Aorta (tissue), 5 donors: ENCODE measurements at regions not wholly inside any gene's neighbourhood (a gene's known extent, or its start where the extent isn't known, plus 50 kb on each side); places are given as distances from the start of the nearest gene placed in this dataset.
A peak's percentile ranks its signal among the peaks of the same experiment; 100 is the strongest.
"Not testable (repeated sequence)": the region's sequence is repeated elsewhere in the genome, so short reads cannot be mapped to it uniquely, and the experiment has no call there.

Experiments
- ATAC-seq: fragments of 200-7000 bp; cut with Tn5 transposase; one replicate; pipeline ENCODE4 v1.9.1; 2022; ENCODE audit warnings: moderate library complexity; ENCODE audit not compliant: low FRiP score
- DNase-seq, 2 donors: peaks; one replicate each; pipeline ENCODE4 v3.0.0-alpha.2; 2020
- H3K27ac ChIP-seq, 2 donors: one replicate each; pipeline ENCODE4 v1.5.1; 2013; ENCODE audit warnings: low read length in 2 of 2, mild to moderate bottlenecking in 2 of 2, moderate library complexity in 2 of 2, control low read depth in 1 of 2, inconsistent platforms in 1 of 2, low read depth in 1 of 2
- H3K27me3 ChIP-seq, 2 donors: one replicate each; pipeline ENCODE4 v1.6.1; 2013; ENCODE audit warnings: control low read depth in 1 of 2, low read length in 1 of 2, mild to moderate bottlenecking in 1 of 2, moderate library complexity in 1 of 2; ENCODE audit not compliant: insufficient read depth in 2 of 2, control insufficient read depth in 1 of 2
- H3K36me3 ChIP-seq, 2 donors: one replicate each; pipeline ENCODE4 v1.6.1; 2013; ENCODE audit warnings: control low read depth in 1 of 2, low read length in 1 of 2, mild to moderate bottlenecking in 1 of 2; ENCODE audit not compliant: insufficient read depth in 2 of 2, control insufficient read depth in 1 of 2
- H3K4me1 ChIP-seq, 2 donors: one replicate each; pipeline ENCODE4 v1.6.1; 2013; ENCODE audit warnings: low read length in 2 of 2, control low read depth in 1 of 2, mild to moderate bottlenecking in 1 of 2, moderate library complexity in 1 of 2; ENCODE audit not compliant: insufficient read depth in 2 of 2, control insufficient read depth in 1 of 2
- H3K4me3 ChIP-seq, 2 donors: one replicate each; pipeline ENCODE4 v1.5.1; 2013; ENCODE audit warnings: low read length in 2 of 2, control low read depth in 1 of 2, mild to moderate bottlenecking in 1 of 2
- H3K9me3 ChIP-seq: one replicate; pipeline ENCODE4 v1.6.1; 2013; ENCODE audit warnings: mild to moderate bottlenecking, low read length; ENCODE audit not compliant: control insufficient read depth
- WGBS, 2 donors: extraction: QIAGEN DNeasy Blood & Tissue Kit; methylation state at CpG; one replicate each; pipeline ENCODE4 v1.1.7; 2013; 5-methylcytosine and 5-hydroxymethylcytosine counted together
- intact Hi-C, 2 donors: fragments of 100-400 bp; cut with DNase I; formaldehyde crosslinking; loops; one replicate each; pipeline versions ENCODE4 v1.14.2 to v1.15.0; 2022
- donor health status: healthy with polysubstance abuse.
- donor health status: Bipolar disorder and iron deficiency.
- donor health status: DM: no; HTN: no; CAD: no.
- donor health status: DM: no; HTN: no; CAD: no.
- donor health status: DM: yes; HTN: yes; CAD: no.

DNA sequence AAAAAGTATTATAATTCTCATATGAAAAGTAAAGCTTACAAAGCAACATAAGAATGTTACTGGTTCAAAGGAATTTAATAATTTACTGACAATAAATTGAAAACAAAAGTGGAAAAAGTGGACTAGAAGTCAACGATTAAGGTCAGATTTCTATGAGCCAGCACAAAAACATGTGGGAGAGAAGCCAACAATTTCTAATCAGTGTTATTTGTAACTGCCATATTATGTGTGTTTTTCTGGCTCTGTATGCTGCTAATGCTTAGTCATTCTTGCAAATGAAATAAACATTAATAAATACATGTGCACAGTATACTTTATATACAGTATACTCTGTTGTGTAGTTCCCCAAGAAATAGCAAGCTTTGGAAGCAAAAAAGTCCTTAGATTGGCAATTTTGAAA lies 301.3 kb upstream of the RGPD4 start:
- no peaks in the 10 kb centered on the region for H3K9me3 ChIP-seq
- H3K4me3 ChIP-seq = no peak overlapping the region
- no peaks in the 10 kb centered on the region for H3K36me3 ChIP-seq
- no peak overlapping the region for H3K27ac ChIP-seq
- no peaks in the 10 kb centered on the region for H3K4me1 ChIP-seq
- intact Hi-C loops = no loop called here
- ATAC-seq (no peak), DNase-seq (no peak)
- 3 to 11% methylated on average over 1 of the region's 1 CpG for WGBS, 2 donors
- H3K27me3 ChIP-seq = no peaks in the 10 kb centered on the region

DNA sequence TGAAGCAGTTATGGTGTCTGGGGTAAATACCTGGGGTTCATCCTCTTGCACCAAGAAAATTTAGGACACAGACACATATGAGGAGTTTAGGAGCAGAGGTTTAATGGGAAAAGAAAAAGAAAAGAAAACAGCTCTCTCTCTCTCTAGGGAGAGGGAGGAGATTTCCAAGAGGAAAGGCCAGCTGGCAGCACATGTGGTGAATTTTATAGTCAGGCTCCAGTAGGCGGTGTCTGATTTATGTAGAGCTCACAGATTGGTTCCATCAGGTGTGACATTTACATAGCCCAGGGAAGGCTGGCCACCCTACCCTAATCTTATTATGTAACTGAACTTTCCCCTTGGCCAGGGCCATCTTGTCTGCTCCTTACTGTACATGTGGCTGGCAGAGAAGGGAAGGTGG lies 297.5 kb upstream of the RGPD4 start:
- H3K4me1 ChIP-seq = no peaks in the 10 kb centered on the region
- H3K36me3 ChIP-seq = no peaks in the 10 kb centered on the region
- no peaks in the 10 kb centered on the region for H3K27me3 ChIP-seq
- DNase-seq = no peak
- H3K27ac ChIP-seq = no peak overlapping the region
- intact Hi-C loops = no loop called here
- no peak for ATAC-seq
- WGBS, 2 donors = 10 to 18% methylated on average over 1 of the region's 1 CpG
- no peak overlapping the region for H3K4me3 ChIP-seq
- H3K9me3 ChIP-seq = no peaks in the 10 kb centered on the region

DNA sequence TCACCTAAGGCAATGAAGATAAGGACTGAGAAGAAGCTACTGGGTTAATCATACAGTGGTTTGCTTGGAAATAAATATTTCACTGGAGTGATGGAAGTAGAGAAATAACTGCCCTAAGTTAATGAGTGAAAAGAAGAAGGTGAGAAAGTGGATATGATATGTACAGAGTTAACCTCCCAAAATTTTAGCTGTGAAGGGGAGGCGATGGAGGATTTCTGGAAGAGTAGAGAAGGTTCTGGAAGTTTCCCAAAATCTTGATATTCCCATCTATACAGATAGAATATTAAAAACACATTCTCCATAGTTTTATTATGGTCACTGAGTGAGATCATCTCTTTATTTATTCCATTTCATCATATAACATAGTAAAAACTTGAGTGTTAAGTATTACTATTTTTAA lies 296.6 kb upstream of the RGPD4 start:
- intact Hi-C loops = no loop called here
- 68 to 84% methylated on average over 1 of the region's 1 CpG for WGBS, 2 donors
- H3K4me1 ChIP-seq = no peaks in the 10 kb centered on the region
- no peak overlapping the region for H3K4me3 ChIP-seq
- no peak overlapping the region for H3K27ac ChIP-seq
- H3K27me3 ChIP-seq = no peaks in the 10 kb centered on the region
- ATAC-seq = no peak
- no peak for DNase-seq
- no peaks in the 10 kb centered on the region for H3K9me3 ChIP-seq
- no peaks in the 10 kb centered on the region for H3K36me3 ChIP-seq

DNA sequence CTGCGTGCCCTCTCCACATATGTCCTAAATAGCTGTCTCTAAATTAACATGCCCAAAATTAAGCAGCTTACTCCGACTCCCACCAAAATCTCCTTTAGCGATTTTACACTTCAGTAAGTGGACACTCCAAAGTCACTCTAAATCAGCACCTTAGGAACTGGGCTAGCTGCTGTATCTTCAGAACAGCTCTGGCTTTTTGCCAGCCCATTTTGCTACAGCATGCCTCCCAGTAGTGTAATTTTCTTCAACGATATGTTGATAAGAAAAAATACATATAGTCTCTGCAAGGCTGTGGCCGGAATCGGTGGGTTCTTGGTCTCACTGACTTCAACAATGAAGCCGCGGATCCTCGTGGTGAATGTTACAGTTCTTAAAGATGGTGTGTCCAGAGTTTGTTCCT lies 291.8 kb upstream of the RGPD4 start:
- WGBS, 2 donors = 86 to 92% methylated on average over 9 of the region's 9 CpGs
- no peak for ATAC-seq
- DNase-seq = no peak

DNA sequence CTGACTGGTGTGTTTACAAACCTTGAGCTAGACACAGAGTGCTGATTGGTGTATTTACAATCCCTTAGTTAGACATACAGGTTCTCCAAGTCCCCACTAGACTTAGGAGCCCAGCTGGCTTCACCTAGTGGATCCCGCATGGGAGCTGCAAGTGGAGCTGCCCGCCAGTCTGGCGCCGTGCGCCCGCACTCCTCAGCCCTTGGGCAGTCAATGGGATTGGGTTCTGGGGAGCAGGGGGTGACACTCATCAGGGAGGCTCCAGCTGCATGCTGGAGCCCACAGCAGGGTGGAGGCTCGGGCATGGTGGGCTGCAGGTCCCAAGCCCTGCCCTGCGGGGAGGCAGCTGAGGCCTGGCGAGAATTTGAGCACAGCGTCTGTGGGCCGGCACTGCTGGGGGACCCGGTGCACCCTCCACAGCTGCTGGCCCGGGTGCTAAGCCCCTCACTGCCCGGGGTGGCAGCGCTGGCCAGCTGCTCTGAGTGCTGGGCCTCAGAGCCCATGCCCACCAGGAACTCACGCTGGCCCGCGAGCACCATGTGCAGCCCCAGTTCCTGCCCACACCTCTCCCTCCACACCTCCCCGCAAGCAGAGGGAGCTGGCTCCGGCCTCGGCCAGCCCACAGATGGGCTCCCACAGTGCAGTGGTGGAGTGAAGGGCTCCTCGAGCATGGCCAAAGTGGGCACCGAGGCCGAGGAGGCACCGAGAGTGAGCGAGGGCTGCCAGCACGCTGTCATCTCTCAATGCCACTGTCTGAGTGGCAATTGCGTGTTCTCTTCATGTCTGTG lies 290.6 kb upstream of the RGPD4 start:
- intact Hi-C loops, ATAC-seq: not testable (repeated sequence)
- WGBS, 2 donors = 94 to 96% methylated on average over 28 of the region's 28 CpGs

More for the DNA sequence above, 291.8 kb upstream of the RGPD4 start:
- H3K27me3 ChIP-seq = no peaks in the 10 kb centered on the region
- no peaks in the 10 kb centered on the region for H3K9me3 ChIP-seq
- H3K36me3 ChIP-seq = no peaks in the 10 kb centered on the region
- intact Hi-C loops = no loop called here
- no peak overlapping the region for H3K4me3 ChIP-seq
- no peak overlapping the region for H3K27ac ChIP-seq
- no peaks in the 10 kb centered on the region for H3K4me1 ChIP-seq

DNA sequence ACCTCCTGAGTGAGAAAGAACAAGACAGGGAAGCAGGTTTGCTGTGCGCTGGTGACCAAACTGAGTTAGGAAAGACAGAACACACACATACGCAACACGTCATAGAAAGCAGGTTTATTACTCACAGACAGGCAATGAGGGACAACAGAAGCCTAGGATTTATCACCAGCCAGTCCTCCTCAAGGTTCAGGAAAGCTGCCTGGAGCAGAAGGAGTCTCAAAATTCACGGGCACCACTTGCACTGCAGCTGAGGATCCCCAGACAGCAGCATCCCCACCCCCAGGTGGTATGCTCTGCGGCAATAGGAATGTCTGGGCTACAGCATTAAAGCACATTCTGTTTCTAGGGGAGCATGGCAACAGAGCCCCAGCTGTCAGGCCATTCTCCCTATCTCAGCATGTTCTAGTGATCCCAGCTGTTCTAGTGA lies 284.4 kb upstream of the RGPD4 start:
- H3K27me3 ChIP-seq = peaks cover 0 to 2% of the 10 kb centered on the region in 2 donors
- H3K36me3 ChIP-seq = no peaks in the 10 kb centered on the region
- H3K27ac ChIP-seq = no peak overlapping the region
- intact Hi-C loops = no loop called here
- H3K4me3 ChIP-seq = no peak overlapping the region
- no peaks in the 10 kb centered on the region for H3K9me3 ChIP-seq
- no peak for ATAC-seq
- DNase-seq = peak in 1 of 2 donors; percentile 54
- WGBS, 2 donors = 74 to 81% methylated on average over 5 of the region's 5 CpGs
- peaks cover 0 to 2% of the 10 kb centered on the region in 2 donors for H3K4me1 ChIP-seq

More for the DNA sequence above, 290.6 kb upstream of the RGPD4 start:
- not testable (repeated sequence) for H3K36me3 ChIP-seq, DNase-seq, H3K4me3 ChIP-seq, H3K4me1 ChIP-seq, H3K27ac ChIP-seq, H3K27me3 ChIP-seq, H3K9me3 ChIP-seq

DNA sequence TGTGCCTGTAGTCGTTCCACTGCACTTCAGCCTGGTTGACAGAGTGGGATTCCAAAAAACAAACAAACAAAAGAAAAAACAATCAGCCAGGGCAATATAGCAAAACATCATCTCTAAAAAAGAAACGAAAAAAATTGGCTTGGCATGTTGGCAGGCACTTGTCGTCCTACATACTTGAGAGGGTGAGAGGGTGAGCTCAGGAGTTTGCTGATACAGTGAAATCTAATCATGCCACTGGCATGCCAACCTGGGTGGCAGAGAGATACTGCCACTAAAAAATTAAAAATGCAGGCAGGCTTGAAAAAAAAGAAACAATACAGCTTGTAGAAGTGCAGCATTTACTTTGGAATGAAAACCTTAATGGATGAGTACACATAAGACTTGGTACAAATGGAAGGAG lies 282.9 kb upstream of the RGPD4 start:
- no peaks in the 10 kb centered on the region for H3K36me3 ChIP-seq
- no peak overlapping the region for H3K27ac ChIP-seq
- peaks cover 0 to 2% of the 10 kb centered on the region in 2 donors for H3K4me1 ChIP-seq
- intact Hi-C loops = no loop called here
- H3K4me3 ChIP-seq = no peak overlapping the region
- H3K27me3 ChIP-seq = peaks cover 0 to 2% of the 10 kb centered on the region in 2 donors
- no peak for DNase-seq
- H3K9me3 ChIP-seq = no peaks in the 10 kb centered on the region
- WGBS, 2 donors = 13 to 24% methylated on average over 3 of the region's 3 CpGs
- no peak for ATAC-seq

DNA sequence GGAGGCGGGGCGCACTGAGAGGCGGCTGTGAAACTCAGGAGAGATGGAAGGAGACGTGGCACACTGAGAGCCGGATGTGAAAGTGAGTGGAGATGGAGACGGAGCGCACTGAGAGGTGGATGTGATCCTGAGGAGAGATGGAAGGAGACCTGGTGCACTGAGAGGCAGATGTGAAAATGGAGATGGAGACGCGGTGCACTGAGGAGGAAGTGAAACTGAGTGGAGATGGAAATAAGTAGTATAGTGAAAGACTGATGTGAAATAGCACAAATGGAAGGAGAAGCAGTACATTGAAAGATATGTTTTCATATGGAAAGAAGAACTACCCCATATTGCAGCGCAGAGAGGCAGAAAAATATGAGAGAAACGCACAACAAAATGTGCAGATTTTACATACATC lies 281.6 kb upstream of the RGPD4 start:
- no peak overlapping the region for H3K4me3 ChIP-seq
- no peaks in the 10 kb centered on the region for H3K36me3 ChIP-seq
- H3K4me1 ChIP-seq = peaks cover 0 to 2% of the 10 kb centered on the region in 2 donors
- peaks cover 0 to 2% of the 10 kb centered on the region in 2 donors for H3K27me3 ChIP-seq
- intact Hi-C loops = no loop called here
- WGBS, 2 donors = 83 to 92% methylated on average over 11 of the region's 11 CpGs
- H3K27ac ChIP-seq = no peak overlapping the region
- H3K9me3 ChIP-seq = no peaks in the 10 kb centered on the region
- ATAC-seq = no peak
- DNase-seq = no peak

DNA sequence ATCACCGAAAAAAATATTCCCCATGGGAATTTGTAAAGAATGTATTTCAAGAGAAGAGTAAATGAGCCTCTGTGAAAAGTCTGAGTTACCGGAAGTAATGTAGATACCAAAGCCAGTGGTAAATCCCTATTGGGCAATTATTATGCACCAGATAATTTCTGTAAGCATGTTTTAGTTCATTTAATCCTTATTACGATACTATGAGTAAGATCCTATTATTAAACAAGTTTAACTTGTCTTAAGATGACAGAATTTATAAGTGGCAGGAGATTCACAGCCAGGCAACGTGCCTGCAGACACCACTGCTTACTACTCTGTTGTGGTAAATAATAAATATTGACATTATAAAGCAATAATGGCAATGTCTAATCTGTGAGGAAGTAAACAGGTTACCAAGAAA lies 280.8 kb upstream of the RGPD4 start:
- no peak overlapping the region for H3K27ac ChIP-seq
- ATAC-seq (no peak), DNase-seq (no peak)
- H3K4me1 ChIP-seq = no peaks in the 10 kb centered on the region
- no peak overlapping the region for H3K4me3 ChIP-seq
- no peaks in the 10 kb centered on the region for H3K36me3 ChIP-seq
- peaks cover 0 to 2% of the 10 kb centered on the region in 2 donors for H3K27me3 ChIP-seq
- WGBS, 2 donors = 73 to 74% methylated on average over 4 of the region's 4 CpGs
- H3K9me3 ChIP-seq = no peaks in the 10 kb centered on the region
- intact Hi-C loops = no loop called here
